Thymus (tissue), 11 donors: ENCODE measurements at regions not wholly inside any gene's neighbourhood (a gene's known extent, or its start where the extent isn't known, plus 50 kb on each side); places are given as distances from the start of the nearest gene placed in this dataset.

Experiments used
- DNase-seq, 9 donors: peaks; one replicate each; pipeline ENCODE4 v3.0.0-alpha.2; 2013; ENCODE audit warnings: low spot score in 9 of 9, low read depth in 6 of 9, missing footprints in 1 of 9
- H3K27ac ChIP-seq, 2 donors: one replicate each; pipeline ENCODE4 v1.5.1; 2013; ENCODE audit warnings: control low read depth in 1 of 2, low read depth in 1 of 2, low read length in 1 of 2, mild to moderate bottlenecking in 1 of 2, moderate library complexity in 1 of 2
- H3K27me3 ChIP-seq, 2 donors: one replicate each; pipeline ENCODE4 v1.5.1; 2013; ENCODE audit warnings: low read length in 1 of 2; ENCODE audit not compliant: control insufficient read depth in 2 of 2, insufficient read depth in 1 of 2
- H3K36me3 ChIP-seq, 2 donors: one replicate each; pipeline ENCODE4 v1.5.1; 2013; ENCODE audit warnings: low read length in 1 of 2, mild to moderate bottlenecking in 1 of 2, moderate library complexity in 1 of 2; ENCODE audit not compliant: control insufficient read depth in 2 of 2, insufficient read depth in 2 of 2
- H3K4me1 ChIP-seq, 2 donors: one replicate each; pipeline ENCODE4 v1.5.1; 2013; ENCODE audit warnings: low read length in 2 of 2; ENCODE audit not compliant: control insufficient read depth in 2 of 2, insufficient read depth in 2 of 2
- H3K4me3 ChIP-seq, 2 donors: one replicate each; pipeline ENCODE4 v1.5.1; 2013; ENCODE audit warnings: low read length in 2 of 2, control low read depth in 1 of 2, mild to moderate bottlenecking in 1 of 2
- H3K9me3 ChIP-seq, 2 donors: one replicate each; pipeline ENCODE4 v1.5.1; 2013; ENCODE audit warnings: low read length in 1 of 2, mild to moderate bottlenecking in 1 of 2; ENCODE audit not compliant: control insufficient read depth in 2 of 2, insufficient read depth in 1 of 2
- WGBS: extraction: QIAGEN DNeasy Blood & Tissue Kit; methylation state at CpG from one replicate; pipeline ENCODE4 v1.1.7; 2013; 5-methylcytosine and 5-hydroxymethylcytosine counted together
- donor health status: healthy.

DNA sequence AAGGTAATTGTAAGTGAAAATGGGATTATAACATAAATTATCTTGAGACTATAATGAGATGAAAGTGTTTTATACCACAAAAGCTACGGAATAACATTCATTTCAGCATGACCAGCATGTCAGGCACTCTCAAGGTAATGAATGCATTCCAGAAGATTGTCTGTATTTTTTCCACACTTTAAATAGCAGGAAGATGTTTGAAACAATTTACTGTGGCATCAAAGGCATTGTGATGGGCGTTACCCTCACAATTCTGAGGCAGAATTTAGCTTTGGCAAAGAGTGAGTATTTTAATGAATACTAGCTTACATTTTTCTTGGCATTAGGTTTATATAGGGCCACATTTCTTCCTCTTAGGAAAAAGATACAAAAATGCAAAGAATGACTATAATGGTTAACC lies 627.2 kb downstream of the BCKDHB start:
- WGBS: 82% methylated on average over 2 of the region's 2 CpGs
- Histone ChIP-seq H3K4me1 (no peaks in the 10 kb centered on the region), H3K27ac (no peak overlapping the region), H3K9me3 (no peaks in the 10 kb centered on the region), H3K36me3 (no peaks in the 10 kb centered on the region), H3K27me3 (no peaks in the 10 kb centered on the region), H3K4me3 (no peak overlapping the region)
- no peak for DNase-seq

DNA sequence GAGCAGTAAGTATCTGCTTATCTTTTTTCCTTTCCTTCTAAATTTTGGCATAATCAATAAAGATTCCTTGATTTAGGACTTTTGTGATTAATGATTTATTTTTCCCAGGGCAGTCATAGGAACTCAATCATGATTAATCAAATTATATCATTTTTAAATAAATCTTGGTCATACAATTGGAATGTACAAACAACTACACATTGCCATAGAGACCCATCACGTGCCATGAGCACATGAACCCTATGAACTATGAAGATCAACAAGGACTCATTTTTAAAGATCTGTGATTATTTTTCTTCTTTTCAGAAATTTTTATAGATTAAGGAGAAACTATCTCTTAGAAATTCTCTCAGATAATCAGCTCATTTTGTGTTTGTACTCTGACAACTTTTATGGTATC lies 622.4 kb downstream of the BCKDHB start:
- Histone ChIP-seq H3K9me3 (no peaks in the 10 kb centered on the region), H3K36me3 (no peaks in the 10 kb centered on the region), H3K27me3 (no peaks in the 10 kb centered on the region), H3K27ac (no peak overlapping the region), H3K4me3 (no peak overlapping the region), H3K4me1 (no peaks in the 10 kb centered on the region)
- no peak for DNase-seq
- 91% methylated on average over 1 of the region's 1 CpG for WGBS

DNA sequence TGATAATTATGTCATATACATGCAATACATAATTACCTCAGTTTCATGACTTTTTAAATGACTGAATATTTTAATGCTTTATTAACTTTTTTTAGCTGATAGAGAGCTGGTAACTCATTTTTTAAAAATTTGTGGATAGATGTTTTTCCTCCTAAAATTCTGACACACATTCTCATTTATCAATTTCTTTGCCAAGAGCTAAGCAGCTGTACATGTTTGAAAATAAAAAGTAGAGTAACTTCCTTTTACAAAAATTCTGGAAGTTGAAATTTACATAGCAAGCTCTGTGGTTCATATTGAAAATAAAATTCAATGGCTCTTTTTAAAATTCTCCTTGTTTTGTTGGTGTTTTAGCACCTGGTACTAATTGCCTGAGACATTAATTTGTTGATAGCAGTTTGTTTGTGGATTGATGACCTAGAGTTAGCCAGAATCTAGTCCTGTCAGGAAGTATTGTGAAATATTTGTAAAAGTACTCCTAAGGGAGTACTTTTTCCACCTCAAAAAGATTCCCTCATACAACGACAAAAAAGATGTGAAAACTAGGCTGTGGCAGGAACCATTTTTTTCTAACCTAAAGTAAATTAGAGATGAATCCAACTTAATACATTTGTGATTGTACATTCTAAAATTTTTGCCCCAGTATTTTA lies 621.8 kb downstream of the BCKDHB start:
- 38% methylated on average over 1 of the region's 1 CpG for WGBS
- no peaks in the 10 kb centered on the region for H3K9me3 ChIP-seq
- H3K27ac ChIP-seq: no peak overlapping the region
- no peaks in the 10 kb centered on the region for H3K4me1 ChIP-seq
- no peak overlapping the region for H3K4me3 ChIP-seq
- no peaks in the 10 kb centered on the region for H3K36me3 ChIP-seq
- no peak for DNase-seq
- no peaks in the 10 kb centered on the region for H3K27me3 ChIP-seq

DNA sequence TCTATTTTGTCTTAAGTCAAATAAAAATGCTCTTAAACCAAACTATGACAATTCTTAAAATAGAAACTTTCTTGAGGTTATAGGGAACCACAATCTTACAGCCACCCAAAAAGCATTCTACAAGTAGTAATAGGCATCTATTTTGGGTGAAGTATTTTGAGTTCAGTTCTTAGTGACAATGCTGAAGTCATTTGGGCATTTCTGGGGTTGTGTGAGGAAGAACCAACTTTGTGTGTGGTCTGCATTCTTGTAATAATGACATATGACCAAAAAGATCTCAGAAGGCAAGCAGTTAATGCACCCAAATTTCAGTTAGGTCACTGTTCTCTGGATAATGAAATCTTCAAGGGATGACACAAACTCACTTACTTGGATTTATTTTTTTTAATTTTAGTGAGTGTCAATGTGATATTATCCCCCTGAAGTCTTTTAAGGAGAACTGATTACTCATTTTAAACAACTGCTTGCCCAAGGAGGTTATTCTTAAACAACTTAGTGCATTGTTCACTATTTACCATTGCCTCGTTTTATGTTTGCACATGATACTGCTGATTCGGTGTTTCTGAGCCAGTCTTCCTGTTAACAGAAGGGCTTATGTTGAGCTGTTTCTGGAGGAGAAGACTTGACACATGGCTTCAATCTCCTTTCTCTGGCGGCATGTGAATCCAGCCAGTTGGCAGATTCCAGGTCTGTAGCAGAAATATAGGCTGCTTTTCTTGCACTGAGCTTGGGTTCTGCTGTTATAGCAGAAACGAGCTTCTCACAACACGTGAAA lies 618.9 kb downstream of the BCKDHB start:
- Histone ChIP-seq H3K27ac (no peak overlapping the region), H3K36me3 (no peaks in the 10 kb centered on the region), H3K9me3 (peaks cover 0 to 5% of the 10 kb centered on the region in 2 donors), H3K4me3 (no peak overlapping the region), H3K27me3 (no peaks in the 10 kb centered on the region), H3K4me1 (no peaks in the 10 kb centered on the region)
- WGBS: 89% methylated on average over 5 of the region's 5 CpGs
- DNase-seq: no peak

DNA sequence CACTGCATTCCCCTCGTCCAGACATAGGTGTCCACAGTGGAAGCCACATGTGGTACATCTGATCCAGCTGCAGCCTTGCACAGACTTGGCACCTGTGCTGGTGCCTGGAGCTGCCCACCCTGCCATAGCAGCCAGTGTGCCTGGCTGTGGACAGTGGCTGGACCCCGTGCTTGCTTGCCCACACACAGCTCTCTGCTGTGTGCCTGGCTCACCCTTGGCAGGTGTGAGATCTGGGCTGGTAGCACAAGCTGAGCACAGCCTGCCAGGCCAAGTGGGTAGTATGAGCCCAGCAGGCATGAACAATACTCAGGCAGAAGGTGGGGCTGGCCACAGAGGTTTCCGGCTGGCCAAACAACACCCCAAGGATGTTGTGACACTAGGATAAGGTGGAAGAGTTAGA lies 614.4 kb downstream of the BCKDHB start:
- 92% methylated on average over 3 of the region's 3 CpGs for WGBS
- Histone ChIP-seq H3K4me1 (no peaks in the 10 kb centered on the region), H3K36me3 (no peaks in the 10 kb centered on the region), H3K9me3 (peaks cover 0 to 9% of the 10 kb centered on the region in 2 donors), H3K27me3 (no peaks in the 10 kb centered on the region), H3K27ac (no peak overlapping the region), H3K4me3 (no peak overlapping the region)
- no peak for DNase-seq

DNA sequence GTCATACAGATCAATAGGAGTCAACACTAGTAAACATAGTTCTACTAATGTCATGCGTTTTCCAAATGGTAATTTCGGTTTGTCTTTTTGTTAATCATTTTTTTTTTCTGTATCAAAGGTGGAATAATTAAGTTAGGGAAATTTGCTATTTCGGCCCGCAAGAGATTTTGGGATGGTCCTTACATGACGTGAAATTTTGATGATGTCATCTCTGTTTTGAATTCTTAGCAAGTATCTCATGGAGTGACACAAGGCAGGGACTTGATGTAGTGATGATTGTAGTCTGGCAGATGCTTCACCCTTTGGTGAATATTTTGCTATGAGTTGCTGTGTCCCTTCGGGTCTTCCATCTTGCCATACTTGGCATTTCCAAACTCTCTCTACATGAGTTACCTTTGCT lies 608.0 kb downstream of the BCKDHB start:
- Histone ChIP-seq H3K9me3 (no peaks in the 10 kb centered on the region), H3K27me3 (no peaks in the 10 kb centered on the region), H3K4me3 (no peak overlapping the region), H3K36me3 (no peaks in the 10 kb centered on the region), H3K4me1 (no peaks in the 10 kb centered on the region), H3K27ac (no peak overlapping the region)
- WGBS: 81% methylated on average over 6 of the region's 6 CpGs
- DNase-seq: no peak

DNA sequence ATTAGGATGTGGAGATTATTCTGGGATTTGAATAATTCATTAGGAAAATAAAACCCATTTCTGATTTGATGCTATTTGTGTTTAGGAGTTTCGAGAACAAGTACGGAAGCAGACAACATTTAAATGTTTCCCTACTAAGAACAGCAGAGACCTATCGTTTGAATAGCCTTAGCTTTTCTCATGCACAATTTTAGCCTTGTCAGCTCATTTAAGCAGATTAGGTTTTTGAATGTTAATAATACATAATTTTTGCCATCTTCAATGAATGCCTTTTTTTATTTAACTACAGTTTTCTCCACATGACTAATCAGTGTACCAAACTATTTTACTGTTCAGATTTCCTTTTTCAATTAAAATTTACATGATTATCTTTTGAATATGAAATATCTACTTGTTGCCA lies 592.0 kb downstream of the BCKDHB start:
- no peaks in the 10 kb centered on the region for H3K27me3 ChIP-seq
- 95% methylated on average over 3 of the region's 3 CpGs for WGBS
- no peak overlapping the region for H3K4me3 ChIP-seq
- peaks cover 0 to 15% of the 10 kb centered on the region in 2 donors for H3K9me3 ChIP-seq
- no peak overlapping the region for H3K27ac ChIP-seq
- H3K36me3 ChIP-seq: no peaks in the 10 kb centered on the region
- no peak for DNase-seq
- H3K4me1 ChIP-seq: no peaks in the 10 kb centered on the region

DNA sequence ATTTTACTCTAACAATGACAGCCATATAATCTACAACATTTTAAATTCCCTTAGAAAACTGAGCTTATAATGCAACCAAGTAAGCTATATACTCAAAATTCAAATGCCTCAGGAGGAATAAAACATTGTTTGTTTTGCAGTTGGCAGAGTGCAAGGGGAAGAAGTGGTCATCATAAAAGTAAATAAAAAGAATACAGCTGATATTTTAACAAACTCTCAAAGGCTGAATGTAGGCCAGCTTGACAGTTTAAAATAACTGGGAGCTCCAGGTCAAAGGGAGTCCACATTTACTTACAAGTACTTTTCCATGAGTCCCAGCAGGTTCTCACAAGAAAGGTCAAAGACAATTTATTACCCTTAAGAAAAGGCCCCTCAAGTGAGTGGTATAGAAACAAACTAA lies 589.8 kb downstream of the BCKDHB start:
- H3K4me3 ChIP-seq: no peak overlapping the region
- H3K27me3 ChIP-seq: no peaks in the 10 kb centered on the region
- peaks cover 0 to 6% of the 10 kb centered on the region in 2 donors for H3K9me3 ChIP-seq
- H3K4me1 ChIP-seq: no peaks in the 10 kb centered on the region
- H3K36me3 ChIP-seq: no peaks in the 10 kb centered on the region
- H3K27ac ChIP-seq: no peak overlapping the region
- no peak for DNase-seq

DNA sequence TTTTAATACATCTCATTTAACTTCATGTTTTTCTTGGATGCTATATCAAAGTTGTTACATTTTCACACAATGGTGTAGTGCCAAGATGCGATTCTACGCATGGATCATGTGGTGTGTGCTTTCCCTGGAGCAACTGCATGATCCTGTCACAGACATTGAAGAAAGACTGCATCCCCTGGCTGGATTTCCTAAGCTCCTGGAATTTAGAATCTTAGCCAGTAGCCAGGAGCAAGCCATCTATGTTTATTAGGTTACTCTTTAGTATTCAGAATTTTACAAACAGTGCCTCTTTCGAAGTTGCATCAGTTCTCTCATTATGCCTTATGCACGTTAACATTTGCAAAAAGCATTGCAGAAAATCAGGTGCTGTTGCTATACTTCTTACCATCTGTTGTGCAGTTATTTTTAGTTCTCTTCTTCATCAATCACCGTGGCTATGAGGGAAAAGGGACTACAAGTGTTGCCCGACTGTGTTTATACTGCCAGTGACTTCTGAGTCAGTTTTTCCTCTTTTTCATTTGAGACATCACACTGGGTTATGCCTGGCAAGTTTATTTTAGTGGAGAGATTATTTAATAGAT lies 584.2 kb downstream of the BCKDHB start:
- no peak overlapping the region for H3K27ac ChIP-seq
- H3K4me3 ChIP-seq: no peak overlapping the region
- no peaks in the 10 kb centered on the region for H3K27me3 ChIP-seq
- no peaks in the 10 kb centered on the region for H3K36me3 ChIP-seq
- WGBS: 67% methylated on average over 6 of the region's 6 CpGs
- no peak for DNase-seq
- H3K9me3 ChIP-seq: peaks cover 0 to 4% of the 10 kb centered on the region in 2 donors
- no peaks in the 10 kb centered on the region for H3K4me1 ChIP-seq
